SK-N-SH (cell line): ENCODE measurements at regions not wholly inside any gene's neighbourhood (a gene's known extent, or its start where the extent isn't known, plus 50 kb on each side); places are given as distances from the start of the nearest gene placed in this dataset.

Source experiments
- CTCF ChIA-PET: fragments of 300-600, 350-600 bp; formaldehyde crosslinking; extraction: SDS; loops from one replicate; lab custom pipeline; 2021; lab: Yijun Ruan, JAX
- POLR2A ChIA-PET: fragments of 350-600 bp; sonication (Branson Sonifier 250); formaldehyde crosslinking; extraction: SDS; loops from one replicate; lab custom pipeline; 2020; ENCODE audit warnings: antibody characterized with exemption, inconsistent platforms; lab: Yijun Ruan, JAX
- DNase-seq: peaks from one replicate; pipeline ENCODE4 v3.0.0; 2012
- H2AFZ ChIP-seq: fragments of 200-600 bp; sonication (generic); 2 replicates; pipeline ENCODE4 v1.8.1; 2016; ENCODE audit warnings: antibody characterized with exemption, mild to moderate bottlenecking, low read depth
- H3F3A ChIP-seq: fragments of 200-600 bp; sonication (generic); replicated peaks from 2 replicates; pipeline ENCODE3; 2016; ENCODE audit warnings: antibody characterized with exemption, mild to moderate bottlenecking; ENCODE audit not compliant: insufficient read depth
- H3K27ac ChIP-seq, 2 experiments: fragments of 200-500 bp in 1 of 2; fragments of 200-600 bp in 1 of 2; sonication (Bioruptor generic) in 1 of 2; sonication (generic), shearing (Covaris generic) in 1 of 2; 2 replicates each; pipeline versions ENCODE4 v1.5.1 to v1.6.1; 2014 to 2016; ENCODE audit warnings: low read depth in 2 of 2, inconsistent platforms in 1 of 2, low read length in 1 of 2, mild to moderate bottlenecking in 1 of 2, mixed read lengths in 1 of 2
- H3K27me3 ChIP-seq: fragments of 200-600 bp; sonication (generic), shearing (Covaris generic); 2 replicates; pipeline ENCODE4 v1.6.1; 2016; ENCODE audit warnings: mixed run types; ENCODE audit not compliant: insufficient read depth
- H3K36me3 ChIP-seq, 2 experiments: fragments of 200-500 bp in 1 of 2; fragments of 200-600 bp in 1 of 2; sonication (Bioruptor generic) in 1 of 2; sonication (generic) in 1 of 2; replicated peaks in 1 of 2; 2 replicates each; pipeline versions ENCODE3 to v1.5.1; 2014 to 2016; ENCODE audit warnings: low read length in 1 of 2, mild to moderate bottlenecking in 1 of 2; ENCODE audit not compliant: insufficient read depth in 2 of 2, control insufficient read depth in 1 of 2
- H3K4me1 ChIP-seq, 2 experiments: fragments of 200-500 bp in 1 of 2; fragments of 200-600 bp in 1 of 2; sonication (Bioruptor generic) in 1 of 2; sonication (generic), shearing (Covaris generic) in 1 of 2; 2 replicates each; pipeline versions ENCODE4 v1.5.1 to v1.6.1; 2014 to 2016; ENCODE audit warnings: low read depth in 1 of 2, low read length in 1 of 2, mixed run types in 1 of 2; ENCODE audit not compliant: insufficient read depth in 2 of 2, control insufficient read depth in 1 of 2
- H3K4me2 ChIP-seq: fragments of 200-600 bp; sonication (generic), shearing (Covaris generic); 2 replicates; pipeline ENCODE4 v1.6.1; 2017; ENCODE audit warnings: mixed run types
- H3K4me3 ChIP-seq, 2 experiments: fragments of 200-500 bp in 1 of 2; fragments of 200-600 bp in 1 of 2; sonication (Bioruptor generic) in 1 of 2; sonication (generic), shearing (Covaris generic) in 1 of 2; 2 replicates each; pipeline versions ENCODE4 v1.5.1 to v1.8.1; 2014 to 2016; ENCODE audit warnings: low read depth in 2 of 2, inconsistent platforms in 1 of 2, low read length in 1 of 2, mild to moderate bottlenecking in 1 of 2, mixed read lengths in 1 of 2, moderate library complexity in 1 of 2
- H3K79me2 ChIP-seq: fragments of 200-600 bp; sonication (generic); 2 replicates; pipeline ENCODE4 v1.8.1; 2017; ENCODE audit warnings: mild to moderate bottlenecking; ENCODE audit not compliant: insufficient read depth
- H3K9ac ChIP-seq: fragments of 200-600 bp; sonication (generic); 2 replicates; pipeline ENCODE4 v1.6.1; 2017; ENCODE audit warnings: mixed run types
- H3K9me2 ChIP-seq: fragments of 200-600 bp; sonication (generic); 2 replicates; pipeline ENCODE4 v1.6.1; 2017; ENCODE audit warnings: mixed run types
- H3K9me3 ChIP-seq: fragments of 200-600 bp; sonication (generic); 2 replicates; pipeline ENCODE4 v1.6.1; 2017; ENCODE audit warnings: mixed run types, mild to moderate bottlenecking, moderate library complexity
- H4K20me1 ChIP-seq: fragments of 200-600 bp; sonication (generic); 2 replicates; pipeline ENCODE4 v1.6.1; 2017; ENCODE audit warnings: mild to moderate bottlenecking, mixed run types; ENCODE audit not compliant: insufficient read depth
- CHD2 ChIP-seq: fragments of 150-350 bp; IDR thresholded peaks from 2 replicates; pipeline ENCODE4 v1.6.1; 2018; ENCODE audit warnings: low read length; ENCODE audit not compliant: partially characterized antibody
- ELF1 ChIP-seq: IDR thresholded peaks from 2 replicates; pipeline ENCODE4 v1.4.0; 2012
- EZH2phosphoT487 ChIP-seq: fragments of 200-600 bp; sonication (generic); IDR thresholded peaks from 2 replicates; pipeline ENCODE4 v1.6.1; 2017; ENCODE audit warnings: low read depth, mixed run types, mild to moderate bottlenecking, antibody characterized with exemption, moderate library complexity, borderline replicate concordance
- FOXM1 ChIP-seq: IDR thresholded peaks from 2 replicates; pipeline ENCODE4 v1.4.0; 2012; ENCODE audit warnings: low read depth, mild to moderate bottlenecking
- GATA2 ChIP-seq: sonication (generic); formaldehyde crosslinking; IDR thresholded peaks from 2 replicates; pipeline ENCODE4 v1.5.0; 2020; ENCODE audit warnings: mild to moderate bottlenecking, missing genetic modification reagents
- IRF3 ChIP-seq: fragments of 150-350 bp; IDR thresholded peaks from 2 replicates; pipeline ENCODE4 v1.6.1; 2016; ENCODE audit warnings: mild to moderate bottlenecking, low read depth, low read length
- JUND ChIP-seq: IDR thresholded peaks from 2 replicates; pipeline ENCODE4 v1.4.0; 2012
- MEF2A ChIP-seq: IDR thresholded peaks from 2 replicates; pipeline ENCODE4 v1.4.0; 2012; ENCODE audit warnings: low read depth, borderline replicate concordance
- MXI1 ChIP-seq: IDR thresholded peaks from 2 replicates; pipeline ENCODE4 v1.6.1; 2012; ENCODE audit warnings: mild to moderate bottlenecking, low read depth, low read length, improper control_type of control experiment
- NFIC ChIP-seq: IDR thresholded peaks from 2 replicates; pipeline ENCODE4 v1.4.0; 2012; ENCODE audit warnings: borderline replicate concordance
- POLR2AphosphoS5 ChIP-seq: IDR thresholded peaks from 2 replicates; pipeline ENCODE4 v1.6.1; 2012; ENCODE audit warnings: low read depth, low read length
- SIN3A ChIP-seq: IDR thresholded peaks from 2 replicates; pipeline ENCODE4 v1.6.1; 2012; ENCODE audit warnings: low read depth, mild to moderate bottlenecking, low read length, moderate library complexity, borderline replicate concordance
- SMC3 ChIP-seq: IDR thresholded peaks from 2 replicates; pipeline ENCODE4 v1.6.1; 2012; ENCODE audit warnings: low read depth, low read length, improper control_type of control experiment
- TCF12 ChIP-seq: IDR thresholded peaks from 2 replicates; pipeline ENCODE4 v1.4.0; 2012
- TEAD4 ChIP-seq: IDR thresholded peaks from 2 replicates; pipeline ENCODE4 v1.4.0; 2012; ENCODE audit warnings: mild to moderate bottlenecking, borderline replicate concordance; ENCODE audit not compliant: insufficient read depth
- YY1 ChIP-seq: IDR thresholded peaks from 2 replicates; pipeline ENCODE4 v1.4.0; 2012; ENCODE audit warnings: low read depth, mild to moderate bottlenecking
- ZBTB33 ChIP-seq: IDR thresholded peaks from 2 replicates; pipeline ENCODE4 v1.4.0; 2012; ENCODE audit warnings: low read depth, borderline replicate concordance
- WGBS: methylation state at CpG from one replicate; pipeline ENCODE4 v1.1.6; 2017; ENCODE audit warnings: low lambda C conversion rate; 5-methylcytosine and 5-hydroxymethylcytosine counted together
- TF ChIP-seq, protein P1 (sequence below): IDR thresholded peaks from 2 replicates; pipeline ENCODE4 v1.4.0; 2012; ENCODE audit warnings: low read depth
- TF ChIP-seq, protein P2 (sequence below): IDR thresholded peaks from 2 replicates; pipeline ENCODE4 v1.6.1; 2012; ENCODE audit warnings: mild to moderate bottlenecking, low read depth, low read length, moderate library complexity

- TF ChIP-seq ZBTB33 = no peak
- TF ChIP-seq, protein P1, sequence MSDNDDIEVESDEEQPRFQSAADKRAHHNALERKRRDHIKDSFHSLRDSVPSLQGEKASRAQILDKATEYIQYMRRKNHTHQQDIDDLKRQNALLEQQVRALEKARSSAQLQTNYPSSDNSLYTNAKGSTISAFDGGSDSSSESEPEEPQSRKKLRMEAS = peak; percentile 51; the same call in 1 of the 2 replicates
- TF ChIP-seq SMC3 = peak; percentile 41; the same call in 1 of the 2 replicates
- TF ChIP-seq MXI1 = no peak
- TF ChIP-seq NFIC = no peak
- no peak for TF ChIP-seq EZH2phosphoT487
- no peak for TF ChIP-seq TEAD4
Observed at GRCh38 chr12:126784328-126784921, 1482.5 kb upstream of the TMEM132C start (continued).

GRCh38 chr12:126789963-126790362, 1477.0 kb upstream of the TMEM132C start:
- no peaks in the 10 kb centered on the region for H3K4me1 ChIP-seq
- H3K4me2 ChIP-seq = no peak overlapping the region
- POLR2A ChIA-PET = no interaction called here
- H3K9ac ChIP-seq = no peak overlapping the region
- no peaks in the 10 kb centered on the region for H3K36me3 ChIP-seq
- no peaks in the 10 kb centered on the region for H3F3A ChIP-seq
- H2AFZ ChIP-seq = no peak overlapping the region
- no peaks in the 10 kb centered on the region for H3K9me3 ChIP-seq
- TF ChIP-seq POLR2AphosphoS5 = no peak
- TF ChIP-seq, protein P2, sequence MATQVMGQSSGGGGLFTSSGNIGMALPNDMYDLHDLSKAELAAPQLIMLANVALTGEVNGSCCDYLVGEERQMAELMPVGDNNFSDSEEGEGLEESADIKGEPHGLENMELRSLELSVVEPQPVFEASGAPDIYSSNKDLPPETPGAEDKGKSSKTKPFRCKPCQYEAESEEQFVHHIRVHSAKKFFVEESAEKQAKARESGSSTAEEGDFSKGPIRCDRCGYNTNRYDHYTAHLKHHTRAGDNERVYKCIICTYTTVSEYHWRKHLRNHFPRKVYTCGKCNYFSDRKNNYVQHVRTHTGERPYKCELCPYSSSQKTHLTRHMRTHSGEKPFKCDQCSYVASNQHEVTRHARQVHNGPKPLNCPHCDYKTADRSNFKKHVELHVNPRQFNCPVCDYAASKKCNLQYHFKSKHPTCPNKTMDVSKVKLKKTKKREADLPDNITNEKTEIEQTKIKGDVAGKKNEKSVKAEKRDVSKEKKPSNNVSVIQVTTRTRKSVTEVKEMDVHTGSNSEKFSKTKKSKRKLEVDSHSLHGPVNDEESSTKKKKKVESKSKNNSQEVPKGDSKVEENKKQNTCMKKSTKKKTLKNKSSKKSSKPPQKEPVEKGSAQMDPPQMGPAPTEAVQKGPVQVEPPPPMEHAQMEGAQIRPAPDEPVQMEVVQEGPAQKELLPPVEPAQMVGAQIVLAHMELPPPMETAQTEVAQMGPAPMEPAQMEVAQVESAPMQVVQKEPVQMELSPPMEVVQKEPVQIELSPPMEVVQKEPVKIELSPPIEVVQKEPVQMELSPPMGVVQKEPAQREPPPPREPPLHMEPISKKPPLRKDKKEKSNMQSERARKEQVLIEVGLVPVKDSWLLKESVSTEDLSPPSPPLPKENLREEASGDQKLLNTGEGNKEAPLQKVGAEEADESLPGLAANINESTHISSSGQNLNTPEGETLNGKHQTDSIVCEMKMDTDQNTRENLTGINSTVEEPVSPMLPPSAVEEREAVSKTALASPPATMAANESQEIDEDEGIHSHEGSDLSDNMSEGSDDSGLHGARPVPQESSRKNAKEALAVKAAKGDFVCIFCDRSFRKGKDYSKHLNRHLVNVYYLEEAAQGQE = no peak
- no peak for TF ChIP-seq FOXM1
- no peak for TF ChIP-seq CHD2
- TF ChIP-seq SMC3 = no peak
- no peak for TF ChIP-seq TEAD4
- TF ChIP-seq MEF2A = no peak
- no peak for TF ChIP-seq GATA2 (CRISPR knock-in tag)
- TF ChIP-seq ZBTB33 = no peak
- TF ChIP-seq YY1 = no peak
- no peak for TF ChIP-seq TCF12
- TF ChIP-seq IRF3 = no peak
- TF ChIP-seq, protein P1 = no peak
- no peak for TF ChIP-seq JUND
- TF ChIP-seq MXI1 = no peak
- no peak for TF ChIP-seq SIN3A
- no peak for TF ChIP-seq EZH2phosphoT487
- TF ChIP-seq ELF1 = no peak
- no peak for TF ChIP-seq NFIC
- H4K20me1 ChIP-seq = no peaks in the 10 kb centered on the region
- no peak overlapping the region for H3K27ac ChIP-seq
- 28% methylated on average over 4 of the region's 4 CpGs for WGBS
- no peaks in the 10 kb centered on the region for H3K9me2 ChIP-seq
- H3K27me3 ChIP-seq = no peaks in the 10 kb centered on the region
- H3K4me3 ChIP-seq = no peak overlapping the region
- no peak for DNase-seq
- CTCF ChIA-PET = no interaction called here
- no peaks in the 10 kb centered on the region for H3K79me2 ChIP-seq
